GM12875 (cell line): ENCODE measurements at regions not wholly inside any gene's neighbourhood (a gene's known extent, or its start where the extent isn't known, plus 50 kb on each side); places are given as distances from the start of the nearest gene placed in this dataset.

Source experiments
- H3K4me3 ChIP-seq: one replicate; pipeline ENCODE4 v1.5.1; 2011; ENCODE audit warnings: low read depth, low read length, control low read depth
- TF ChIP-seq, protein P1 (sequence below): IDR thresholded peaks from 2 replicates; pipeline ENCODE4 v1.5.1; 2011; ENCODE audit warnings: low read depth, mild to moderate bottlenecking, control low read depth, inconsistent platforms, low read length, moderate library complexity, borderline replicate concordance; ENCODE audit not compliant: insufficient read depth

DNA sequence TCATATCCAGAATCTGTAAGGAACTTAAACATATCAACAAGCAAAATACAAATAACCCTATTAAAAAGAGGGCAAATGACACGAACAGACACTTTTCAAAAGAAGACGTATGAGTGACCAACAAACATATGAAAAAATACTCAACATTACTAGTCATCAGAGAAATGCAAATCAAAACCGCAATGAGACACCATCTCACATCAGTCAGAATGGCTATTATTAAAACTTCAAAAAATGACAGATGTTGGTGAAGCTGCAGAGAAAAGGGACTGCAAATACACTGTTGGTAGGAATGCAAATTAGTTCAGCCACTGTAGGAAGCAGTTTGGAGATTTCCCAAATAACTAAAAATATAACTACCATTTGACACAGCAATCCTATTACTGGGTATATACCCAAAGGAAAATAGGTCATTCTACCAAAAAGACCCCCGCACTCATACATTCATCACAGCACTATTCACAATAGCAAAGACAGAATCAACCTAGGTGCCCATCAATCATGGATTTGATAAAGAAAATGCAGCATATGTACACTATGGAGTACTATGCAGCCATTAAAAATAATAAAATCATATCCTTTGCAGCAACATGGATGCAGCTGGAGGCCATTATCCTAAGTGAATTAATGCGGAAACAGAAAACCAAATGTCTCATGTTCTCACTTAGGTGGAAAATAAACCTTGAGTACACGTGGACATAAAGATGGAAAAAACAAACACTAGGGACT, 230.1 kb upstream of the RAB4A start:
- H3K4me3 ChIP-seq = no peak overlapping the region
- TF ChIP-seq, protein P1, sequence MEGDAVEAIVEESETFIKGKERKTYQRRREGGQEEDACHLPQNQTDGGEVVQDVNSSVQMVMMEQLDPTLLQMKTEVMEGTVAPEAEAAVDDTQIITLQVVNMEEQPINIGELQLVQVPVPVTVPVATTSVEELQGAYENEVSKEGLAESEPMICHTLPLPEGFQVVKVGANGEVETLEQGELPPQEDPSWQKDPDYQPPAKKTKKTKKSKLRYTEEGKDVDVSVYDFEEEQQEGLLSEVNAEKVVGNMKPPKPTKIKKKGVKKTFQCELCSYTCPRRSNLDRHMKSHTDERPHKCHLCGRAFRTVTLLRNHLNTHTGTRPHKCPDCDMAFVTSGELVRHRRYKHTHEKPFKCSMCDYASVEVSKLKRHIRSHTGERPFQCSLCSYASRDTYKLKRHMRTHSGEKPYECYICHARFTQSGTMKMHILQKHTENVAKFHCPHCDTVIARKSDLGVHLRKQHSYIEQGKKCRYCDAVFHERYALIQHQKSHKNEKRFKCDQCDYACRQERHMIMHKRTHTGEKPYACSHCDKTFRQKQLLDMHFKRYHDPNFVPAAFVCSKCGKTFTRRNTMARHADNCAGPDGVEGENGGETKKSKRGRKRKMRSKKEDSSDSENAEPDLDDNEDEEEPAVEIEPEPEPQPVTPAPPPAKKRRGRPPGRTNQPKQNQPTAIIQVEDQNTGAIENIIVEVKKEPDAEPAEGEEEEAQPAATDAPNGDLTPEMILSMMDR = no peak

- TF ChIP-seq, protein P1 = no peak
- H3K4me3 ChIP-seq = no peak overlapping the region
Observed at GRCh38 chr1:229041946-229042345, 229.0 kb upstream of the RAB4A start.

- H3K4me3 ChIP-seq = no peak overlapping the region
- TF ChIP-seq, protein P1 = no peak
Observed at GRCh38 chr1:229042482-229042881, 228.4 kb upstream of the RAB4A start.

DNA sequence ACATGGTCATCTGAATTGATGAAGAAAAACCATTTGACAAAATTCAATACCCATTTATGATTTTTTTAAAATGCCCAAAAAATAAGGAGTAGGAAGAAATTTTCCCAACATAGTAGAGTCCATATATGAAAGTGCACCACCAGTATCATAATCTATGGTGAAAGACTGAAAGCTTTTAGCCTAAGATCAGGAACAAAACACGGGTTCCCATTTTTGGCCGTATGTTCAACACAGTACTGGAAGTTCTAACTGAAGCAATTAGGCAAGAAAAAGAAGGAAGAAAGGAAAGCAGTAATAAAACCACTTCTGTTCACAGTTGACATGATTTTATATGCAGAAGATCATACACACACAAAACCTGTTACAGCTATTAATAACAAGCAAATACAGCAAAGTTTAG, 227.8 kb upstream of the RAB4A start:
- H3K4me3 ChIP-seq = no peak overlapping the region
- TF ChIP-seq, protein P1 = no peak

GRCh38 chr1:229046251-229046853, 224.6 kb upstream of the RAB4A start:
- no peak overlapping the region for H3K4me3 ChIP-seq
- TF ChIP-seq, protein P1 = no peak

GRCh38 chr1:229047161-229047839, 223.6 kb upstream of the RAB4A start:
- no peak overlapping the region for H3K4me3 ChIP-seq
- TF ChIP-seq, protein P1 = no peak
